ENCODE measurements at regions not wholly inside any gene's neighbourhood (a gene's known extent, or its start where the extent isn't known, plus 50 kb on each side); places are given as distances from the start of the nearest gene placed in this dataset.

DNA sequence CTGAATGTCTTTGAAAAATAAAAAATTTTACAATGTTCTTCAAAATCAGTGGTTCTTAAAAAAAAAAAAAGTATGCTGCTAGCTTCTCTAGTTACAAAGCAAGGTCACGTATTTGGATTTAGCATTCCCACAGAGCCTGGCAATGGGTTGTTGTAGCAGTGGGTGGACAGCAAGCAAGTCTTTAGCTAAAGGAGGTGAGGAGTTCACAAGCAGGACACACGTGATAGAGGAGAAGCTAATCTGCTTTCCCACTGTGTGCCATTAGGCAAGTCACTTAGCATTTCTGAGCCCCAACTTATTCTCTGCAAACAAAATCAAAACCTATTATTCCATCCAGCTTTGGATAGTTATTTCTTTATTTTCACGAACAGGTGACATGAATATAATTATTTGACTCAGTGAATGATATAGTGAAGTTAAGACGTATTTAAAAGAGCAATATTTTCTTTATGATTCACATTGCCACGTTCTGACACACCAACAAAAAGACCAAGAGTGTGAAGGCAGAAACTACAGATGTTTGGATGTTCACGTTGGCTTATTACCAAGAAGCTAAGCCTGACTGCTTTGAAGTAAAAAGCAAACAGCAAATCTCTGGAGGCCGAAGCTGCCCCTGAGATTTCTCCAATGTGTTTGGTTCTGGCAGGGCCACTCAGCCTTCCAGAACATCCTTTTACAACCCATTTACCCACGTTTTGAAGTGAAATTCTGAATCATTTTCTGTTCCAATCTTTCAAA, 612.1 kb upstream of the CDH6 start:
- Histone ChIP-seq H3K9me3 (no peaks in the 10 kb centered on the region), H3K27me3 (no peaks in the 10 kb centered on the region), H3K4me1 (no peaks in the 10 kb centered on the region), H3K27ac (no peak overlapping the region), H3K36me3 (no peaks in the 10 kb centered on the region), H3K4me3 (no peak overlapping the region)
- TF ChIP-seq POLR2A (IDR thresholded peaks at IDR 0.05) (no peak), POLR2AphosphoS5 (IDR thresholded peaks at IDR 0.05) (no peak), EP300 (IDR thresholded peaks at IDR 0.05) (no peak)
- TF ChIP-seq, protein P1, sequence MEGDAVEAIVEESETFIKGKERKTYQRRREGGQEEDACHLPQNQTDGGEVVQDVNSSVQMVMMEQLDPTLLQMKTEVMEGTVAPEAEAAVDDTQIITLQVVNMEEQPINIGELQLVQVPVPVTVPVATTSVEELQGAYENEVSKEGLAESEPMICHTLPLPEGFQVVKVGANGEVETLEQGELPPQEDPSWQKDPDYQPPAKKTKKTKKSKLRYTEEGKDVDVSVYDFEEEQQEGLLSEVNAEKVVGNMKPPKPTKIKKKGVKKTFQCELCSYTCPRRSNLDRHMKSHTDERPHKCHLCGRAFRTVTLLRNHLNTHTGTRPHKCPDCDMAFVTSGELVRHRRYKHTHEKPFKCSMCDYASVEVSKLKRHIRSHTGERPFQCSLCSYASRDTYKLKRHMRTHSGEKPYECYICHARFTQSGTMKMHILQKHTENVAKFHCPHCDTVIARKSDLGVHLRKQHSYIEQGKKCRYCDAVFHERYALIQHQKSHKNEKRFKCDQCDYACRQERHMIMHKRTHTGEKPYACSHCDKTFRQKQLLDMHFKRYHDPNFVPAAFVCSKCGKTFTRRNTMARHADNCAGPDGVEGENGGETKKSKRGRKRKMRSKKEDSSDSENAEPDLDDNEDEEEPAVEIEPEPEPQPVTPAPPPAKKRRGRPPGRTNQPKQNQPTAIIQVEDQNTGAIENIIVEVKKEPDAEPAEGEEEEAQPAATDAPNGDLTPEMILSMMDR (IDR thresholded peaks at IDR 0.05) = no peak
- WGBS = 42% methylated on average over 8 of the region's 8 CpGs
- DNase-seq (ENCODE audit: low spot score in 2 of 2) = no peak

GRCh38 chr5:30574761-30575160, 618.7 kb upstream of the CDH6 start:
- no peak overlapping the region for H3K4me3 ChIP-seq
- H3K27ac ChIP-seq = no peak overlapping the region
- peaks cover 4% of the 10 kb centered on the region for H3K9me3 ChIP-seq
- no peak for TF ChIP-seq POLR2A (IDR thresholded peaks at IDR 0.05)
- TF ChIP-seq POLR2AphosphoS5 (IDR thresholded peaks at IDR 0.05) = no peak
- TF ChIP-seq, protein P1 (IDR thresholded peaks at IDR 0.05) = no peak
- TF ChIP-seq EP300 (IDR thresholded peaks at IDR 0.05) = no peak
- H3K36me3 ChIP-seq = no peaks in the 10 kb centered on the region
- H3K4me1 ChIP-seq = no peaks in the 10 kb centered on the region
- 54% methylated on average over 1 of the region's 1 CpG for WGBS
- DNase-seq (ENCODE audit: low spot score in 2 of 2) = no peak
- H3K27me3 ChIP-seq = no peaks in the 10 kb centered on the region

- no peak overlapping the region for H3K27ac ChIP-seq
- no peak for TF ChIP-seq POLR2A (IDR thresholded peaks at IDR 0.05)
- TF ChIP-seq POLR2AphosphoS5 (IDR thresholded peaks at IDR 0.05) = no peak
- TF ChIP-seq, protein P1 (IDR thresholded peaks at IDR 0.05) = no peak
- TF ChIP-seq EP300 (IDR thresholded peaks at IDR 0.05) = no peak
- no peaks in the 10 kb centered on the region for H3K4me1 ChIP-seq
- DNase-seq (ENCODE audit: low spot score in 2 of 2) = no peak
- H3K36me3 ChIP-seq = no peaks in the 10 kb centered on the region
- WGBS = 22% methylated on average over 1 of the region's 1 CpG
- peaks cover 4% of the 10 kb centered on the region for H3K9me3 ChIP-seq
- no peaks in the 10 kb centered on the region for H3K27me3 ChIP-seq
- H3K4me3 ChIP-seq = no peak overlapping the region
These were observed 621.2 kb upstream of the CDH6 start for GRCh38 chr5:30572279-30572678.

DNA sequence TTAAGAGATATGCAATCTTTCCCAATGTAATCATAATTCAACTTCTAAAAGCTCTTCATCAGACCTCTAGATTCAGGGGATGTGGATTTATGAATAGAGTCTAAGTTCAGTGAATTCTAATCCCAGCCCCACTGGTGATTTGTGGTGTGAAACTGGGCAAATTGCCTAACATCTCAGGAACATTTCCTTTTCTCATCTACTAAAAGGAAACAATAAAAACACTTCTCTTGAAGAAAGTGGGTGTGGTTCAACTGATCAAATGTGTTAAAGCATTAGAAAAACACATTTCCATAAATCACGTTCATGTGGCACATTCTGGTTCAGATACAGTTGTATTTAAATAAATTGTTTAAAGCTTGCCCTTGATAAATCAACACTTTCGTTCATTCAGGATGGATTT, 631.7 kb upstream of the CDH6 start:
- H3K36me3 ChIP-seq = no peaks in the 10 kb centered on the region

DNA sequence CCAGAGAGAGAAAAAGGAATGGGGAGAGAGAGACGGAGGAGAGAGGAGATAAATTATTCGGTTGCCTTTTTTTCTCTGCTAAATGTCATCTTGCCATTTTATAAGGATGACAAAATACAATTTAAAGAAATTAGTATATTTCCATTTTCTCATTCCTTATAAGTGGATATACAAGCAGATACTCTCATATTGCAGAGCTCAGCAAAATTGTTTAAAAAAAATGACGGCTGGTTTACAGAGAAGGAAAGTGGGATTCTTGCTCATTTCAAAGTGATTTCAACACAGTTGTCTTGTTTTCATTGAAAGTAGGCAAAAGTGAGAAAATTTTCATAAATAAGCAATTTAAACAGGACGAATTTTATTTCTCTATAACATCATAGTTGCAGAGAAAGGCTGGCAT, 641.9 kb upstream of the CDH6 start:
- TF ChIP-seq POLR2A (IDR thresholded peaks at IDR 0.05) (no peak), POLR2AphosphoS5 (IDR thresholded peaks at IDR 0.05) (no peak), EP300 (IDR thresholded peaks at IDR 0.05) (no peak)
- TF ChIP-seq, protein P1 (IDR thresholded peaks at IDR 0.05) = no peak
- no peaks in the 10 kb centered on the region for H3K4me1 ChIP-seq
- no peaks in the 10 kb centered on the region for H3K27me3 ChIP-seq
- WGBS = 68% methylated on average over 4 of the region's 4 CpGs
- H3K27ac ChIP-seq = no peak overlapping the region
- DNase-seq (ENCODE audit: low spot score in 2 of 2) = no peak
- no peak overlapping the region for H3K4me3 ChIP-seq
- H3K9me3 ChIP-seq = no peaks in the 10 kb centered on the region
- no peaks in the 10 kb centered on the region for H3K36me3 ChIP-seq

More for the DNA sequence above, 631.7 kb upstream of the CDH6 start:
- Histone ChIP-seq H3K4me3 (no peak overlapping the region), H3K9me3 (no peaks in the 10 kb centered on the region), H3K4me1 (no peaks in the 10 kb centered on the region), H3K27me3 (no peaks in the 10 kb centered on the region), H3K27ac (no peak overlapping the region)
- no peak for DNase-seq (ENCODE audit: low spot score in 2 of 2)
- TF ChIP-seq, protein P1 (IDR thresholded peaks at IDR 0.05) = no peak
- no peak for TF ChIP-seq POLR2AphosphoS5 (IDR thresholded peaks at IDR 0.05)
- no peak for TF ChIP-seq EP300 (IDR thresholded peaks at IDR 0.05)
- no peak for TF ChIP-seq POLR2A (IDR thresholded peaks at IDR 0.05)
- 52% methylated on average over 2 of the region's 2 CpGs for WGBS
